Globus pallidus (tissue), 1 donor: ENCODE measurements at regions not wholly inside any gene's neighbourhood (a gene's known extent, or its start where the extent isn't known, plus 50 kb on each side); places are given as distances from the start of the nearest gene placed in this dataset.
A peak's percentile ranks its signal among the peaks of the same experiment; 100 is the strongest.
"Not testable (repeated sequence)": the region's sequence is repeated elsewhere in the genome, so short reads cannot be mapped to it uniquely, and the experiment has no call there.

Source experiments
- DNase-seq: peaks from one replicate; pipeline ENCODE4 v3.0.0-alpha.2; 2015; ENCODE audit warnings: low spot score

DNA sequence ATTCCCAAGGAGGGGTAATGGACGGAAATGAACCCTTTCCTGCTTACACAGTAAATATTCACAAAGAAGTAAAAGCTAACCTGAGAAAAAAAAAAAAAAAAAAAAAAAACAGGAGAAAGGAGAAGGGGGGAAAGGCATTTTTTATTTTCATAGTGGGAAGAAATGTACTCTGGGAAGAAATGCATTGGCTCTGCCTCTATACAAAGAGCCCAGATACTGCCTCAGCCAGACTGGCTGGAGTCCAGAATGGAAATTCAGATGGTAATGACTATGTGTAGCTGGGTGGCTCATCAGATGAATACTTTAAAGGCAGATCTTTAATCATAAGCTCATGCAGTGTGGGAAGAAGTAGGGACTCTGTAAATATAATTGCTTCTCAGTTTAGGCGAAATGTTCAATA lies 124.9 kb upstream of the ZNF608 start:
- no peak for DNase-seq

DNA sequence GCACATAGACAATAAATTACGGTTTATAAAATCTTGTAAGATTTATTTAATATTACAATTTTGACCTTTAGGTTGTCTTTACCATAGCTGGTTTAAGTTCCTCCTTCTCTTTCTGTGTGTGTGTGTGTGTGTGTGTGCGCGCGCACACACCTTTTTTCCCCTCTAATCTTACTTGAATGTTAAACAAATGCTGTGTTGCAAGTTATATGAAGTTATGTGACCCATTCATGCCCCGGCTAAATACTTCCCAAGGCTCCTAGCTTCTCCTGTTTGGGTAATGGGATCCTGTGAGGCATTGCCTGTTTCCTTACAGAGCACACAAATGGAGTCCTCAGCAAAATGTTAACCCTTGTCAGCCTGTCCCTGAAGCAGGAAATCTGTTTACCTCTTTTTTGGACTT lies 125.6 kb upstream of the ZNF608 start:
- no peak for DNase-seq

DNA sequence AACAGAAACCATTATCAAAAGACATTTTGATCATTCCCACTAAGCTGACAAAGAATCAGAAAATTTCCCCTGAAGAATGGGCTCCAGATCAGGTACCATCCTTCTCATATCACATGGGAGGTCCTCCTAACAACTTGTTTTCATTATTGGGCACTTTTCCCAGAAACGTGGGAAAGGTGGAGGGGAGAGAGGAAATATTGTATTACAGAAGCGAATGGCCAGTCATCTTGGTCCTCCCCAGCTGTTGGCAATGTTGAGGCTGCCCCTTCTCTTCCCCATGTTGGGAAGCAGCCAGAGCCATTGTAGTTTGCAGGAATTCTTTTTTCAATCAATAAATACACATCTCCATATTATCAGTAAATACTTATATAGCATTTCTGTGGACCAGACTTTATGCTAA lies 126.2 kb upstream of the ZNF608 start:
- no peak for DNase-seq

DNA sequence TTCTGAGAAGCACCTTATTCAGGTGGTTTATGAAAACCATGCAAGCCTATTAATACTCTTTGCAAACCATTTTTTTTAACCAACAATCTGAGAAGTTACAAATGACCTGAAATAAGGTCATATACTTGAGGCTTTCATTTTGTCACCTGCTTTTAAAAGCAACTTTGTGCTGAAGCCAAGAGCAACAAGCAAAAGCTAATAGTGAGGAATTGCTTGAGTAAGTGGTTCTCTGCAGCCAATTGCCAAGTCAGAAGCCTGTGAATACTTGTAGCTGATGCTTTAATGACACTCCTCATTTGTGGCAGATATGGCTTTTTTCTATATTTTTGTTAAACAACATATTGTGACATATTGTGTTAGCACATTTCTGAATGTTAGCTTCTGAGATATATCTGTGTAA lies 126.7 kb upstream of the ZNF608 start:
- no peak for DNase-seq

DNA sequence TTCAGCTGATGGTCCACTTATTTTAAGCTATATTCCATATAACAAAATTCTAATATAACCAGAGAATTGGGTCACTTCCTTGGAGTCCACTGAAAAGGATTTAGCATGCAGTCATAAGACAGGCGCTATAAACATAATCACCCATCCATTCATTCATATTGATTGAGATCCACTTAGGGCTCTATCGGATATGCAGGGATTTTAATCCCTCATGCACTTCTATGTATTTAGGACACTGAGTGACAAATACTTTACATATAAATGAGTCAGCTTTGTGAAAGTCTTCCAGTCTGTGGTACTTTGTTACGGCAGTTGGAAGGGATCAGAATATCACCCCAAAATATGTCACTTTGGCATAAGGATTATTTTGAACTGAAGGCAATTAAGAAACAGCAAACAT lies 127.3 kb upstream of the ZNF608 start:
- no peak for DNase-seq

DNA sequence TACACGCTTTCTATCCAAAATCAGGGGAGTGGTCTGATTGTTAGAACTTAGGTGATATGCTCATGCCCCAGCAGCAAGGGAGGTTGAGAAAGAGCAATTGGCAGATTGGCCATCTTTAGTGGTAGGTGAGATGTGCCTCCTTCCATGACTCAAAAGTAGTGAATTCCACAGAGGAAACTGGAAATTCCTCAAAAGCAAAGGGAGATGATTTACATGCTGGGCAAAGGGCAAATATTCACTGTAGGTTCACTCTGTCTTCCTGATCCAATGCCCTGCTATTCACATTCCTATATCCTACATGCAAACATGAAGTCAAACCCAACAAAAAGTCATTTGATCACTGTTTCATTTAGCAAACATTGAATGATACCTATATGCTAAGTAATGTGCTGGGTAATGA lies 130.1 kb upstream of the ZNF608 start:
- DNase-seq, result no peak

DNA sequence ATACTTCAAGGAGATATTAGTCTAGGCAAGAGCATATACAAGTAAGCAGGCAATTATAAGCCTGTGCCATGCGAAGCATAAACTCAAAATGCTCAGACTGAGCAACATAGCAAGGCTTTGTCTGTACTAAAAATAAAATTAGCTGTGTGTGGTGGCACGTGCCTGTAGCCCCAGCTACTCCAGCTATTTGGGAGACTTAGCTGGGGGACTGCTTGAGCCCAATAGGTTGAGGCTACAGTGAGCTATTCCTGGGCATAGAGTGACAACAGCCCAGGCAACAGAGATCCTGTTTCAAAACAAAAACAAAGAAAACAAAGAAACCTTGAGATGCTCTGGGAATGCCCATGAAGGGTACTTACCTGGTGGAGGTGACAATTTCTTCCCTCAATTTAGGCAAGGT lies 130.5 kb upstream of the ZNF608 start:
- DNase-seq, result no peak

DNA sequence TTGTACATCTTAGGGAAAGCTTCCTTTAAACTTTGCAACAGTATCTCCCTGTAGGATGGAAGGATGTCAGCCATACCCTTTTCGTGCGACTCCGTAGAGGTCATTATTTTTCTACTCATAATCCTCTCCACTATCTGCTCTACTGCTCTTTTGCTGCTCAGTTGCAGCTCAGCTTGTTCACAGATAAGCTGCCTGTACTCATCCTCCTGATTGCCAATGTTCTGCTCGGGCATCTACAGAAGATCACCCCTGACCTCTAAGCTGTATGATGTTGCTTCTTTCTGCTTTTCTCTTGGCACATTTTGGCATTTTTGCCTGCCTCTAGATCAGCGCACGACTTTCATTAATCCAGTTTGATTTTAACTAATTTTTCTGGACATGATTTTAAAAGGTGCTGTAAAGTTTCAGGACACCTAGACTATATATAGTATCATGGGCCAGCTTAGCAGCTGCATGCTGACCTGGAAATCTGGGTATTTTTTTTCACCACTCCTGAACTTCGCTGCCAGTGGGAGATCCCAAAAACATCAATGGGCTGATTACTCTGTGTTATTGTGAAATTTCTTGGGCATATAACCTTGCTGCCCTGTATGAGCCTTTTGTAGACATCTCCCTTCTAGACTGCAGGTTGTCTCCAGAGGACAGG lies 131.2 kb upstream of the ZNF608 start:
- DNase-seq, result no peak

DNA sequence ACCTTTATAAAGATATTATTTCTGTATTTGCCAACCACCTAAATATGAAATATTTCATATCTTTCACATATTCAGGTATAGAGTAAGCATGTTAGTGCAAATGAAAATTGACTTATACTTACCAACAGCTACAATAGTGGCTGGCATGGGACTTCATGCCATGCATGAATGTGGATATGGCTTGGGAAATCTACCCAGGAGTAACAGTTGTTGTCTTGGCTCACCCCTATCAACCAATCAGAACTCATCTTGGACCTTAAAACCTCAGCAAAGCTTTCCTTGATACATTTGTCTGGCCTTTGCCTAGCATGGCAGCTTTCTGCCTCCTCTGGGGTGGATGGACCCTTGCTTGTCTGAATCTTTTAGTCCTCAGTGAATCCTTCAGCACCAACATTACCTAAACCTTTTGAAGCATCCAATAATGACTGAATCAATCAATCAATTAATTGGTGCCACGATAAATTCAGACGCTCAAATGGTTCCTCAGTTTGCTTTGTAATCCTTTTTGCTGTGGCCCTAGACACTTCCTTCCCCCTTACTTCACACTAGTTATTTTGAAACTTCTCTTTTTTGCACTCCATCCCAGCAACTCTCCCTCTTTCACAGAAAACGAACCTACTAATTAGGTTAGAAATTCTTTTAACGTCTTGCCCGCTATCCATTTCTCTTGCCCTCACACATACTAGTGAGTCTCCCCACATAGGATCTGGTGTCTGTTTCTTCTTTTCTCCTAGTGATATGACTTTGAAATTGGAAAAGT lies 132.3 kb upstream of the ZNF608 start:
- no peak for DNase-seq

DNA sequence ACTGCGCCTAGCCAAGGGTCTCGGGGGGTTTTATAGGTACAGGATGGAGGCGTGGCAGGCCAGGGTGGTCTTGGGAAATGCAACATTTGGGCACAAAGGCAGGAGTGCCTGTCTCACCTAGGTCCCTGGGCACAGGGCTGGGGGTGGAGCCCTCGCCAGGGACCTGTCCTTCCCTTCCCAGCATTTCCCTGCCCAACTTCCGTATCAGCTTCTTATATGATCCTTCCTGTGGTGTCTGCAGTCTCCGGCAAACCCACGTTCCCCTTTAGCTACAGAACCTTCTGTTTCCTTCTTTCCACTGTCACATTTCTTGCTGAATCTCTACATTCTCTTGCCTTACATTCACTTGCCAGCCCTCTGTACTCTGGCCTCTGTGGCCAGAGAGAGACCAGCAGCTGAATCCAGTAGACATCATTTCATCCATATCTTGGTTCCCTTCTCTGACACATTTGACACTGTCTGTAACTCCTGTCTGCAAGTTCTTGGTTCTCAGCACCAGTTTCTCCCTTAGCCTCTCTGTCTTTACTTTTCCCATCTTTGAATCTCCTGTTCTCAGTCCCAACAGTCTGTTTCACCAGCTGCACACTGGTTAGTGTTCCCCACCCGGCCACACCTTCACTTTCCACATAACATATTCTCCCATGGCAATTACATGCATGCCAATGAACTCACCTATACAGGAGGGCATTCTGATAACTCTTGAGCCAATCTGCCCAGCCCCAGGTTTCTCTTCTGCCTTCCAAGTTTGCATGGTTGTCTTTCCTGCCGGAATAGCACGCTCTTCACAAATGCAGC lies 134.7 kb upstream of the ZNF608 start:
- DNase-seq, result peak; percentile 54

DNA sequence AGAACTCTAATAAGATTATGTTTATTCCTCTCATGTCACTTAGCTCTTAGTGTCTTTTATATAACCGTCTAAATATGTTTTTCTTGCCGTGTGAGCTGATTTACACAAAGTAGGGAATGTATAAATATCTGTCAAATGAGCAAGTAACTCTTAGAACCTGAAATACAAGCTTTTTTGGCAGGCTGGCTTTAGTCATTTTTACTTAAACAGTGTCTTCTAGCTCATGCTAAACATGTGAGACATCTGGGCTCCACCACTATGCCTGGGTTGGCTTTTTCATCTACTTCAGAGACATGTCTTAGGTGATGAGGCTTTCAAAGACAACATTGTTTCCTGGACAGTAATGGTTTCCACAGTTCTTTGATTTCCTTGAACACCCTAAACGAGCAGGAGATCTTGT lies 137.2 kb upstream of the ZNF608 start:
- no peak for DNase-seq

DNA sequence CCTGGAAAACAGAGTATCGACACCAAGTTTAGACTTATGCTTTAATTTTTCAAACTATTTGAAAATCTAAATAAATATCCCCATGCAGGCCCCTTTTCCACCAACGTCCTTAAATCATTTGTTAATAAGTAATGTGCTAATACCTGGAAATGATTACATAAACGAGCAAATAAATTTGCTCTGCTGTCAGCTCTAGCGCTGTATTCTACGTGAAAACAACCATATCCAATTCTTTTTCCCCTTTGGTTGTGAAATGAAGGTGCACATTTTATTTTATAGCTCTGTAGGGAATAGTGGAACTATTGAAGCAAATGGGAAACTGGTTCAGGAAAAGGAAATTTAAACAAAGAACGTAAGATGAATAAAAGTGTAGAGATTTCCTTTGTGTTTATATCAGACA lies 137.7 kb upstream of the ZNF608 start:
- DNase-seq, result no peak

DNA sequence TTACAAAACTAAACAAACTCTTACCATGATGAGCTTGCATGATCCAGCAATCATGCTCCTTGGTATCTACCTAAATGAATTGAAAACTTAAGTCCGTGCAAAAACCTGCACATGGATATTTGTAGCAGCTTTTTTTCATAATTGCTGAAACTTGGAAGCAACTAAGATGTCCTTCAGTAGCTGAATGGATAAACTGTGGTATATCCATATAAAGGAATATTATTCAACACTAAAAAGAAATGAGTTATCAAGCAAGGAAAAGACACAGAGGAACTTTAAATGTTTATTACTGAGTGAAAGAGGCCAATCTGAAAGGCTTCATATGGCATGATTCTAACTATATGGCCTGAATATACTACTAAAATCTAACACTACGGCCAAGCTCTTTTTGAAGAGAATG lies 139.1 kb upstream of the ZNF608 start:
- DNase-seq, result no peak

DNA sequence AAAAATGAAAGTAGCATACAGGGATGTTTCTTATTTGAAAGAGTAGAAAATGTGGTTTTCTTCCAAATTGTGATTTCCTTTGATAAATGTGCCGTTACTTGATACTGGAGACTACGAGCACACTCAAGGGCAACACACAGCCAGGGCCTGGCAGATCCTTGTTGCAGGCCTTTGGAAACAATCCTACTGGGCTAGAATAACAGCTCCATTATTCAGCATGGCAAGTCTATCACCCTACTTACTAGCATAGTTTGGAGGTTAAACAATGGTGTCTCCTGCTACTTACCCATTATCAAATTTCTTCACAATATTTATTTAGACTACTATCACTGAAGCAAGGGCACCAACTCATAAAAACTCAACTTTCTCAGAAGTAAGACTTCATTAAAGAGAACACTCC lies 140.8 kb upstream of the ZNF608 start:
- peak; percentile 88 for DNase-seq

DNA sequence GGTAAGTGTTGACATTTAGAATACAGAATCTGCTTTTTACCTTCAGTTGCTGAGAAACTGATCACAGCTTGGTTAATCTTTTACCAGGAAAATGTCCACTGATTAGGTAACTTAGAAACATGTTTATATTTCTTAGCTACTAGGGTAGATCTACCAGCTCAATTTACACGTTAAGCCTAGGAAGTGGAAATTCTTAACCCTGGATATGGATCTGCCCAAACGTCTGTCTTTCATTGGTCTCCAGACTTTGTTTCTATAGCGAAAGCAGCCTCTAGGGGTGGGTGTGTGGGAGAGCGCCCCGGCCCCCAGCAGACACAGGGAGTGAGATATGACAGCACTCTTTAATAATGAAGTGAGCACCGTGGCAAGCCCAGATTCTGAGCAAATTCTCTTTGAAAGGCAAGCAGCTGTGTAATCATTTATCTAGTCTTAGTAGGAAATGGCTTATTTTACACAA lies 141.6 kb upstream of the ZNF608 start:
- DNase-seq, result peak; percentile 61

DNA sequence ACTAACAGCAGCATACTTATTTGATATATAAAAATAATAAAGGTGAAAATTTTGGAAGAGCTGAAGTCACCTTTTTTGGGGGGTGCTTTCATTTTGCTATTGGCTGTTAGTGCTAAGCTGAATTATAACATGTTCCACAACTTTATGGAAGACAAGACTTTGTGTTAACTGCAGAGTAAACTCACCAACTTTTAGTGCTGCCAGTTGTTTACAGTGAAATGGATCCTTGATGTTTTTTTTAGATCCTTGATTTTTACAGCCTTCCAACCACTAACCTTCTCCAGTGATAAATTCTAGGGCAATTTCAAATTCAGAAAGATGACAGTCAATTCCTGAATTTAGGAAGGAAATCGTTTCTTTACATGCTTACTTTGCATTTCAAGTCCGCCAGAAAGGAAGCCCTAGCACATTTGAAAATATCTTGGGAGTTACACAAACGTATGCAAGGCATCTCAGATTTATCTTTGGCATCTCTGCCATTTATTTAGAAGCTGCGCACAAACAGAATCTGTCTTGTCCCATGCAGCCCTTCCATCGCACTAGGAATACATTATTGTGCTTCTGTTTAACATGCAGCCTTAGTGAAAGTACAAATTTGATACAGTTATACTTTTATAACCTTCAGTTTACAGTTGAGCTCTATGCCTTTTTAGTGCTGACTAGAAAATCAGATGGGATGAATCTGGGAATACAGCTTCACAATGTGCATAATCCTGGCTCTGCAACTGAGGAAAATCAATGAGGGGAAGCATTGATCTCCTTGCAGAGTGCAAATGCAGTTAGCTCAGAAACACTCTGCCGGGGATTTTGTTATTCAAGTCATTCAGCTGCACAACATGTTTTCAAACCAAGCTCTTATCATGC lies 142.4 kb upstream of the ZNF608 start:
- no peak for DNase-seq

DNA sequence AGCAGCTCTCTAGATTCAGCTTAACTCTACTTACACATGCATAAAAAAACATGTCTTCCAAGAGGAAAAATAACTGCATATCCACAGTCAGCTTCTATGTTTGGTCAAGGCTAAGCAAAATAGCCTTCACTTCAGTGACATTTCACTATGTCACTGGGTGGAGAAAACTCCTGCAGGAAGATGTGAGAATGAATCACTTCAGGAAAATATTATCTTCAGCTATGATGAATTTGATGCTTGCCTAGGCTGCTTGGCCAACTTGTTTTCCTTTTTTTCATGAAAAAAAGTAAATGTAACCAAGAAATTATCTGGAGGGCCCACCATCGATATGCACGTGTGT lies 143.0 kb upstream of the ZNF608 start:
- no peak for DNase-seq

DNA sequence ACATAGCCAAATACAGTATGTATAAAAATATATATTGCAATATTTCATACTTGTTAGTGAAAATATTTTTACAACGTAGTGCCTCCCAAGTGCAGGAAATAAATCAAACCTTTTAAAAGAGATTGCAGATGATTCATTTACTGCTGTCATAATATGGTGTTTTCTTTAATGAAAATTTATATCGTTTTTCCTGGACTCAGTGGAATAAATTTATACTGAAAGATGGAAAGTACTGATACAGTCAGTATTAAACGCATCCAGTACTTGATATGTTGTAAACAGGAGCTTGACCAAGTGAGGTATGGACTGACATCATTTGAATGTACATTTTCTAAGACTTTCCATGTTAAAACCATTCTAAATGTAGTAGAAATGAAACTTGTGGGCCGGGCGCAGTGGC lies 143.4 kb upstream of the ZNF608 start:
- DNase-seq, result no peak

DNA sequence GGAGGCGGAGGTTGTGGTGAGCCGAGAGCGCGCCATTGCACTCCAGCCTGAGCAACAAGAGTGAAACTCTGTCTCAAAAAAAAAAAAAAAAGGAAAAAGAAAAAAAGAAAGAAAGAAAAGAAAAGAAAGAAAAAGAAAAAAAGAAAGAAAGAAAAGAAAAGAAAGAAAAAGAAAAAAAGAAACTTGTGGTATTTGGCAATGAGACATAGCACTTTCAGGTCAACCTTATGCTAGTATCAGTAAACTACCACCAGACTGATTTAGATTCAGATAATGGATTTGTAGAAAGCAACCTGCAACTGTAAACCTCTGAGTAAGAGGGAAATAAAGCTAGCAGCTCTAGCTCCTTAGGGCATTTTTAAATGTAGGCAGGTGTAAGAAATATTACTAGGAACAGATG lies 144.0 kb upstream of the ZNF608 start:
- not testable (repeated sequence) for DNase-seq

DNA sequence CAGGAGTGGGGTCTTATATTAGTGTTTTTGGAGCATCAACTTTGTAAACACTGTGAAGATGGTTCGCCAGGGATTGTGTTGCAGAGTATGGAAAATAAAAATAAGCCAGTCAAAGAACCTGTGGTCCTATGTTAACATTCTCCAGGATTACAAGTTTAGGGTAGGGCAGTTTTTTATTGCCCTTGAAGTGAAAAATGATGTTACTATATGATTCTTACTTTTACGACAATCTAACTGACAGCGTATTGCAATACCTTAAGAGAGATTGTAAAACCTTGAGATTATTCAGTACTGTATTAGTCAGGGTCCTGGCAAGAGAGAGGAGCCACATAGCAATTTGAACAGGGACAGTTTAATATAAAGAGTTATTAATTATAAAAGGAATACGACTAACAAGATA lies 144.7 kb upstream of the ZNF608 start:
- no peak for DNase-seq

DNA sequence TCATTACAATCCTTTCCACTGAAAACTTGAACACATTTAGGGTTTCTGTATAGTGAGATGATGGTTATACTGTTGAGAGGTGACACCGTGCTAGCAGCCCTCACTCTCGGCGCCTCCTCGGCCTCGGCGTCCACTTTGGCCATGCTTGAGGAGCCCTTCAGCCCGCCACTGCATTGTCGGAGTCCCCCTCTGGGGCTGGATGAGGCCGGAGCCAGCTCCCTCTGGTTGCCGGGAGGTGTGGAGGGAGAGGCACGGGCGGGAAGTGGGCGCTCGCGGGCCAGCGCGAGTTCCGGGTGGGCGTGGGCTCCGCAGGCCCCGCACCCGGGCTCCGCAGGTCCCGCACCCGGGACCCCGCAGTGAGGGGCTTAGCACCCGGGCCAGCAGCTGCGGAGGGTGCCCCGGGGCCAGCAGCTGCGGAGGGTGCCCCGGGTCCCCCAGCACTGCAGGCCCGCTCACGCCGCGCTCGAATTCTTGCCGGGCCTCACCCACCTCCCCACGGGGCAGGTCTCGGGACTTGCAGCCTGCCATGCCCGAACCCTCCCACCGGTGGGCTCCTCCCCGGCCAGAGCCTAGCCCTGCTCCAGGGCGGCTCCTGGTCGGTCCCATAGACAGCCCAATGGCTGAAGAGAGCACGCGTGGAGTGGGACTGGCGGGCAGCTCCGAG lies 145.9 kb upstream of the ZNF608 start:
- DNase-seq, result no peak

DNA sequence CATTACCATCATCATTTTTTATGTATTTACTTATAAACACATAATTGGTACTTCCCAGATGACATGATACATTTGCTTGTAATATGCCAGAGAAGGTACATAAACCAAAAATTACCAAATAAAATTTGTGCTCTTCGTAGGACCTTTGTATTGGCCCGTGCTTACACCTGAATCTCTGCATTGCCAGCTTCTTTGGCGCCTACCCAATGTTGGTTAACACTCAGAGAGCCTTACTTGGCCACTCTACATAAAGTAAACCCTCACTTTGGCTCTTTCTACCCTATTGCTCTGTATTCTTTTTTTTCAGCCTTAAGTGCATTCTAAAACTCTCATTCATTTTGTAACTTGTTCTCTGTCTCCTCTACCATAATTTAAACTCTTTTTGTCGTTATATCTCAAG lies 148.1 kb upstream of the ZNF608 start:
- DNase-seq, result no peak
